ENCODE measurements at regions not wholly inside any gene's neighbourhood (a gene's known extent, or its start where the extent isn't known, plus 50 kb on each side); places are given as distances from the start of the nearest gene placed in this dataset.

DNA sequence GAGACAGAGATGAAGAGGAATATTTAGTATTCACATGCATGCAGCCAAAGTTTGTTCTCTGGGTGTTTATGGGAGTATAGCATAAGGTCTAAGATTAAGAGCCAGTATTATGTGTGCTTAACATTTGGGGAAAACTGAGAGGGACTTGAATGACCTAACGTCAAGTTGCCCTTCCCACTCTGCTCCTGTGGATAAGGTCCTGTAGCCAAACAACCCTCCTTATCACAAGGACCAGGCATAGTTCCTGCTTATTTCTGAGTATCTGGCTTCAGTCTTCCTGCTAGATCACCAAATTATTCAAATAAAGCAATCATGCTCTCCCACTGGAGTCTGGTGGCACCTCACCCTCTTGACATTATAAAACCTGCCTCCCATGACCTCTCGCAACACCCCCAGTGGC lies 137.9 kb upstream of the SEMA3E start:
- no peak overlapping the region for H3K4me3 ChIP-seq
- H3K27me3 ChIP-seq = no peaks in the 10 kb centered on the region
- no peaks in the 10 kb centered on the region for H3K9me3 ChIP-seq
- H3K36me3 ChIP-seq = no peaks in the 10 kb centered on the region
- no peak overlapping the region for H3K27ac ChIP-seq
- no peaks in the 10 kb centered on the region for H3K4me1 ChIP-seq
- 79 to 83% methylated on average over 2 of the region's 2 CpGs for WGBS, 2 donors (ENCODE audit: low coverage in 1 of 2)
- TF ChIP-seq POLR2A (IDR thresholded peaks at IDR 0.05) = no peak
- no peak for TF ChIP-seq POLR2AphosphoS5 (IDR thresholded peaks at IDR 0.05)
- no peak for TF ChIP-seq EP300 (IDR thresholded peaks at IDR 0.05)
- TF ChIP-seq, protein P1, sequence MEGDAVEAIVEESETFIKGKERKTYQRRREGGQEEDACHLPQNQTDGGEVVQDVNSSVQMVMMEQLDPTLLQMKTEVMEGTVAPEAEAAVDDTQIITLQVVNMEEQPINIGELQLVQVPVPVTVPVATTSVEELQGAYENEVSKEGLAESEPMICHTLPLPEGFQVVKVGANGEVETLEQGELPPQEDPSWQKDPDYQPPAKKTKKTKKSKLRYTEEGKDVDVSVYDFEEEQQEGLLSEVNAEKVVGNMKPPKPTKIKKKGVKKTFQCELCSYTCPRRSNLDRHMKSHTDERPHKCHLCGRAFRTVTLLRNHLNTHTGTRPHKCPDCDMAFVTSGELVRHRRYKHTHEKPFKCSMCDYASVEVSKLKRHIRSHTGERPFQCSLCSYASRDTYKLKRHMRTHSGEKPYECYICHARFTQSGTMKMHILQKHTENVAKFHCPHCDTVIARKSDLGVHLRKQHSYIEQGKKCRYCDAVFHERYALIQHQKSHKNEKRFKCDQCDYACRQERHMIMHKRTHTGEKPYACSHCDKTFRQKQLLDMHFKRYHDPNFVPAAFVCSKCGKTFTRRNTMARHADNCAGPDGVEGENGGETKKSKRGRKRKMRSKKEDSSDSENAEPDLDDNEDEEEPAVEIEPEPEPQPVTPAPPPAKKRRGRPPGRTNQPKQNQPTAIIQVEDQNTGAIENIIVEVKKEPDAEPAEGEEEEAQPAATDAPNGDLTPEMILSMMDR (IDR thresholded peaks at IDR 0.05) = no peak
- no peak for ATAC-seq

DNA sequence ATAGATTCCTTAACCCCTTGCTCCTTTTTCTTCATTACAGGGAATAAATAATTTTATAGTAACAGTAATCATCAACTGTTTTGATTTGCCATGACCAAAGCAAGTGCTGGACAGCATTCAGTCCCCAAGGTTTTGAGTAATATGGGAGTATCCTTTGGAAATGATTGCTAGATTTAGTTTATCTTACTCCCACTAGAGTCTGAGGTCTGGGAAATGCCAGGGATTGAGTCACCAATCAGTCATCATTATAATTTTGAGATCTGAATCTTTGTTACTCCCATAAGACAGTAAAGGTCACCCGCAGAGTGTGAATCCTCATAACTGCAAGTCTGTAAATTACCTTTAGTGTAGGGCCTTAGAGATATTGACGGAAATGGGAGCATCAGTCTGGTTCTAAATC lies 133.7 kb upstream of the SEMA3E start:
- no peaks in the 10 kb centered on the region for H3K27me3 ChIP-seq
- WGBS, 2 donors (ENCODE audit: low coverage in 1 of 2) = 90 to 94% methylated on average over 2 of the region's 2 CpGs
- no peak overlapping the region for H3K27ac ChIP-seq
- ATAC-seq = peak; percentile 31
- no peak overlapping the region for H3K4me3 ChIP-seq
- TF ChIP-seq, protein P1 (IDR thresholded peaks at IDR 0.05) = no peak
- no peak for TF ChIP-seq POLR2A (IDR thresholded peaks at IDR 0.05)
- TF ChIP-seq EP300 (IDR thresholded peaks at IDR 0.05) = no peak
- TF ChIP-seq POLR2AphosphoS5 (IDR thresholded peaks at IDR 0.05) = no peak
- no peaks in the 10 kb centered on the region for H3K36me3 ChIP-seq
- no peaks in the 10 kb centered on the region for H3K9me3 ChIP-seq
- no peaks in the 10 kb centered on the region for H3K4me1 ChIP-seq

DNA sequence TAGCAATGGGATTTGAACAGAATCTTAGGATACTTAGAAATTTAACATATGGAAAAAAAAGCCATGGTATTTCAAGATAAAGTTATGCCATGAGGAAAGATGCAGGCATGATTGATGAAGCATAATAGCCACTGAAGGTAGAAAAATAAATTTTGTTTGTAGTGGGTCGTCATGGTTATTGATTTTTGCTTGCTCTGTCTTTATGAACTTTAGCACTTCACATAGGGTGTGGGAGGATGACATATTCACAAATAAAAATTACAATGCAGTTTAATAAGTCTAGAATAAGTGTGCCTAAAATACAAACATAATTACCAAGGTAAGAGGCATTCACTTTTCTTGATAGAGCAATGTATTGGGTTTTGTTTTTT lies 129.1 kb upstream of the SEMA3E start:
- Histone ChIP-seq H3K4me3 (no peak overlapping the region), H3K36me3 (no peaks in the 10 kb centered on the region), H3K4me1 (no peaks in the 10 kb centered on the region), H3K27me3 (no peaks in the 10 kb centered on the region), H3K9me3 (no peaks in the 10 kb centered on the region), H3K27ac (no peak overlapping the region)
- 63 to 79% methylated on average over 1 of the region's 1 CpG for WGBS, 2 donors (ENCODE audit: low coverage in 1 of 2)
- ATAC-seq = no peak
- TF ChIP-seq, protein P1 (IDR thresholded peaks at IDR 0.05) = no peak
- TF ChIP-seq POLR2A (IDR thresholded peaks at IDR 0.05) = no peak
- TF ChIP-seq EP300 (IDR thresholded peaks at IDR 0.05) = no peak
- no peak for TF ChIP-seq POLR2AphosphoS5 (IDR thresholded peaks at IDR 0.05)

DNA sequence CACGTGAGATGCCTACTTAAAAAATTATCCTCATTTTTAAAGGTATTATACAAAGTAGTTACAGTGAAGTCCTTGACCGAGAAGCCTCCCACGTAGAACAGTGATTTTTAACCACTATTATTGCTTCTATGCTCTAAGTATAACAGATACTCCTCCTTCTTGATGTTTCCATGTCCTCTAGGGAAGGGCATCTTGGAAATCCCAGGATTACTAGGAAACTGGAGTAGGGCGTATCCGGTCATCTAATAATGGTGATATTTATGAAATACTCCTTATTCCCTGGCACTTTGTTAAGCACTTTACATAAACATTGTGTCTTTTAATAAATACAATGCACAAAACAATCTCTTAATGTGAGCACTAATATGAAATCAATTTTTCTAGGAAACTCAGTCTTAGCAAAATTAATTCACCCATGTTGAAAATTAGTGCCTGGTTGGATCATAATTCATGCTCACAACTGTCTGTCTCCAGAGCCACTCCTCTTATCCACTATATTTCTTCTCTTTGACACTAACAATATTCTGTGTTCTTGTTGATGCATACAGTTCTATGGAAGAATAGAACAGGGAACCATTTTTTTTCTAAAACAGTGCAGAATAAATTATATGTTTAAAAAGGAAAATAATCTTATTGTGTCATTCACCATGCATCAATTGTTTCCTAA lies 128.6 kb upstream of the SEMA3E start:
- no peaks in the 10 kb centered on the region for H3K27me3 ChIP-seq
- ATAC-seq = no peak
- no peak overlapping the region for H3K27ac ChIP-seq
- no peaks in the 10 kb centered on the region for H3K36me3 ChIP-seq
- H3K4me3 ChIP-seq = no peak overlapping the region
- WGBS, 2 donors (ENCODE audit: low coverage in 1 of 2) = 75 to 84% methylated on average over 5 of the region's 5 CpGs
- no peaks in the 10 kb centered on the region for H3K4me1 ChIP-seq
- H3K9me3 ChIP-seq = no peaks in the 10 kb centered on the region
- TF ChIP-seq POLR2AphosphoS5 (IDR thresholded peaks at IDR 0.05) (no peak), EP300 (IDR thresholded peaks at IDR 0.05) (no peak), POLR2A (IDR thresholded peaks at IDR 0.05) (no peak)
- TF ChIP-seq, protein P1 (IDR thresholded peaks at IDR 0.05) = no peak

DNA sequence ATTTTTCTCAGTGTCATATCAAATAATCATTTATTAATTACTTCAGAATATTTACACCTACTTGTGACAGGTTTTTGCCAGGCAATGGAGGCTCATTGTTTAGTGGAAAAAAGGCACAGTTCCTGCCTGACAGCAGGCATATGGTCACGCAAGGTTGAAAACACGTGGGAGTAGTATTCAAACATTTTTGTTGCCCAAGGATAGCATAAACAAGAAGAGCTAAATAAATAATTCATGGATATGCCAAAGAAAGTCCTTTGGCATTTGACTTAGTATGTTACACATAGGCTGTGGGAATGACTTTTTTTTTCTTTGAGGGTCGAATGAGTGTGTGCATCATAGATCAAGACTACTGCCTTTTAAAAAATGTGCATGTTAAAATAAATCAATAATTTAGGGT lies 120.5 kb upstream of the SEMA3E start:
- H3K27me3 ChIP-seq = no peaks in the 10 kb centered on the region
- no peak overlapping the region for H3K4me3 ChIP-seq
- TF ChIP-seq POLR2A (IDR thresholded peaks at IDR 0.05) (no peak), POLR2AphosphoS5 (IDR thresholded peaks at IDR 0.05) (no peak)
- TF ChIP-seq, protein P1 (IDR thresholded peaks at IDR 0.05) = no peak
- WGBS, 2 donors (ENCODE audit: low coverage in 1 of 2) = 50 to 65% methylated on average over 2 to 3 of the region's 3 CpGs
- H3K36me3 ChIP-seq = no peaks in the 10 kb centered on the region
- no peak for ATAC-seq
- no peak overlapping the region for H3K27ac ChIP-seq
- no peaks in the 10 kb centered on the region for H3K9me3 ChIP-seq
- no peaks in the 10 kb centered on the region for H3K4me1 ChIP-seq

Measured in gastroesophageal sphincter (tissue), 4 donors.